Esophagus (tissue), 2 donors: ENCODE measurements at regions not wholly inside any gene's neighbourhood (a gene's known extent, or its start where the extent isn't known, plus 50 kb on each side); places are given as distances from the start of the nearest gene placed in this dataset.
A peak's percentile ranks its signal among the peaks of the same experiment; 100 is the strongest.
"Not testable (repeated sequence)": the region's sequence is repeated elsewhere in the genome, so short reads cannot be mapped to it uniquely, and the experiment has no call there.

Experiments
- H3K27ac ChIP-seq, 2 donors: one replicate each; pipeline ENCODE4 v1.5.1; 2013; ENCODE audit warnings: low read depth in 2 of 2, mild to moderate bottlenecking in 2 of 2, inconsistent platforms in 1 of 2, low read length in 1 of 2, moderate library complexity in 1 of 2
- H3K27me3 ChIP-seq, 2 donors: one replicate each; pipeline ENCODE4 v1.6.1; 2013; ENCODE audit warnings: low read length in 2 of 2, control low read depth in 1 of 2, mild to moderate bottlenecking in 1 of 2; ENCODE audit not compliant: insufficient read depth in 2 of 2, control insufficient read depth in 1 of 2
- H3K36me3 ChIP-seq, 2 donors: one replicate each; pipeline ENCODE4 v1.6.1; 2013; ENCODE audit warnings: low read length in 1 of 2; ENCODE audit not compliant: control insufficient read depth in 2 of 2, insufficient read depth in 2 of 2
- H3K4me1 ChIP-seq, 2 donors: one replicate each; pipeline ENCODE4 v1.6.1; 2013; ENCODE audit warnings: low read length in 1 of 2; ENCODE audit not compliant: control insufficient read depth in 2 of 2, insufficient read depth in 2 of 2
- H3K4me3 ChIP-seq, 2 donors: one replicate each; pipeline ENCODE4 v1.5.1; 2013; ENCODE audit warnings: low read length in 2 of 2, mild to moderate bottlenecking in 2 of 2, low read depth in 1 of 2, moderate library complexity in 1 of 2
- H3K9me3 ChIP-seq, 2 donors: one replicate each; pipeline ENCODE4 v1.6.1; 2013; ENCODE audit warnings: mild to moderate bottlenecking in 2 of 2, low read depth in 1 of 2, low read length in 1 of 2, moderate library complexity in 1 of 2; ENCODE audit not compliant: control insufficient read depth in 2 of 2, insufficient read depth in 1 of 2
- WGBS, 2 donors: extraction: QIAGEN DNeasy Blood & Tissue Kit; methylation state at CpG; one replicate each; pipeline ENCODE4 v1.1.7; 2013; 5-methylcytosine and 5-hydroxymethylcytosine counted together
- donor health status: healthy with polysubstance abuse.
- donor health status: Bipolar disorder and iron deficiency.

DNA sequence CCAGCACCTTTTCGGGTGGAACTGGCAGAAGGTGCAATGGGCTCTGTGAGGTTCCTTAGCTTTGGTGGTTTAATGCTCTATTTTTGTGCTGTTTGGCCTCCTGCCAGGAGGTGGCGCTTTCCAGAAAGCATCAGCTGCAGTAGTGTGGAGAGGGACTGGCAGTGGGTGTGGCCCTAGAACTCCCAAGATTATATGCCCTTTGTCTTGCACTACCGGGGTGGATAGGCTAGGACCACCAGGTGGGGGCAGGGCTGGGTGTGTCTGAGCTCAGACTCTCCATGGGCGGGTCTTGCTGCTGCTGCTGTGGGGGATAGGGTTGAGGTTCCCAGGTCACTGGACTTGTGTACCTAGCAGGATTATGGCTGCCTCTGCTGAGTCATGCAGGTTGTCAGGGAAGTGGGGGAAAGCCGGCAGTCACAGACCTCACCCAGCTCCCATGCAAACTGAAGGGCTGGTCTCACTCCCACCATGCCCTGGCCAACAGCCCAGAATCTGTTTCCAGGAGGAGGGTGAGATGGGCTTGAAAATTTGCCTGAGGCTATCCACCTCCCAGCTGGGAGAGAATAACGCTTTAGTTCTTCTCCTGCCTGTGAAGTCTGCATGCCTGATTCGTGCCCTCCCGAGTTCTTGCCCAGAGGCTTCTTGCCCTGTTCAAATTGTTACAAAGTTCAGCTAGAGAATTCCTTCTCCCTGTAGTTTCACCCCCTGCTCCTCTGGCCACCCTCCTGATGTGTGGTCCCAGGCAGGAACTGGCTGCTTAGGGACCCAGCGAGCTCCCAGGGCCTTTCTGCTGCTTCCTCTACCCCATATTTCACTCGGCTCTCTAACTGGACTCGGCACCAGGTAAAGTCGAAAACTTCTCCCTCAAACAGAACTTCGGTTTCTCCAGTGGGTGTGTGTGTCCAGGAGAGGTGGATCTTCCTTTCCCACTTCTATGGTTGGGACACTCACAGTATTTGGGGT, 76.5 kb upstream of the BTG3 start:
- H3K27ac ChIP-seq: peak overlapping the region; percentile 84 to 94
- no peaks in the 10 kb centered on the region for H3K36me3 ChIP-seq
- H3K4me3 ChIP-seq: no peak overlapping the region
- WGBS, 2 donors: 35 to 53% methylated on average over 13 of the region's 13 CpGs
- H3K27me3 ChIP-seq: no peaks in the 10 kb centered on the region
- H3K9me3 ChIP-seq: no peaks in the 10 kb centered on the region
- peaks cover 2 to 3% of the 10 kb centered on the region in 2 donors for H3K4me1 ChIP-seq

DNA sequence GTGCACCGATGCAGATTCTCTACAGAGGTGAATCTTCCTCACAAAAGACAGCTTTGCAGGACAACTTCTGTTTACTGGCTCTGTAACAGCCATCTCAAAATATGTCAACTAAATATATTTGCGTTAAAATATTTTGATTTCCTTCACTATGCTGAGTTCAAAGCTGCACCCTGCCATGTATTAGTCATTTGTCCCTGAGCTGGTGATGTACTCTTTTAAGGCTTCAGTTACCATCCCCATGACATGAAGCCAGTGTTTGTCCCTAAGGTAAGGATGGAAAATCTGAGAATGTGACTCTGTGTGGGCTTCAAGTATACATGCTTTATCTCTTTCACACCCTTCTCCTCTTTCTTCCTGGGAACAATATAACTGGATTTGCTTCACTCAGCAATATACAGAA, 70.2 kb upstream of the BTG3 start:
- no peaks in the 10 kb centered on the region for H3K4me1 ChIP-seq
- no peak overlapping the region for H3K4me3 ChIP-seq
- no peaks in the 10 kb centered on the region for H3K27me3 ChIP-seq
- no peak overlapping the region for H3K27ac ChIP-seq
- 76 to 81% methylated on average over 2 of the region's 2 CpGs for WGBS, 2 donors
- no peaks in the 10 kb centered on the region for H3K9me3 ChIP-seq
- H3K36me3 ChIP-seq: no peaks in the 10 kb centered on the region

DNA sequence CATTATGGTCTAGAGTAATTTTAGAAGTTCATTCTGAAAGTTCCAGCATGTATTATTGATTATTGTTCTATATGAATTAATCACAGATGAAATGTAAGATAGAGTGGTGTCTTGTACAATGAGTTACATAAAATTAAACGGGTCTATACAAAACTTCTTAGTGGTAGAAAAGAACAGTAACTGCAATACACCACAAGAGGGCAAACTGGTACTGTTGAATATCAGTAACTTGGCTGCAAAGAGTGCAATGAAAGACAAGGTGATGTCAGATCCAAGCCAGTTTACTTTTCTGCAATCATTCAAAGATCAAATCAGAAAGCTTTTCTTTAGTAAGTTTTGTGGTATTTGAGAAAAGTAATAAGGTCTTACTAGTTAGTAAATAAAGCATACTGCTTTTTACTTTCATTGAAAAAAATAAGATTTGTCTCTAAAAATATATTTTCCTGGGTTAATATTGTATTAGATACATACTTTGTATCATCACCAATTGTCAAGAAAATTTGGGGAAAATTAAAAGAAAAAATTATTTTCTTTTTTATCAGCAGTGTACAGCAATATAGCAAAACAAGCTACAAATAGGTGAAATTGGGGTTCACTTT, 66.4 kb upstream of the BTG3 start:
- Histone ChIP-seq H3K4me1 (no peaks in the 10 kb centered on the region), H3K9me3 (no peaks in the 10 kb centered on the region), H3K27me3 (no peaks in the 10 kb centered on the region), H3K27ac (no peak overlapping the region), H3K36me3 (no peaks in the 10 kb centered on the region), H3K4me3 (no peak overlapping the region)
- 0 to 2% methylated on average over 1 of the region's 1 CpG for WGBS, 2 donors

- not testable (repeated sequence) for H3K4me1 ChIP-seq, H3K36me3 ChIP-seq
- WGBS, 2 donors: 89 to 90% methylated on average over 11 of the region's 11 CpGs
Observed at GRCh38 chr21:17676930-17677329, 64.2 kb upstream of the BTG3 start.

GRCh38 chr21:17674106-17674505, 61.4 kb upstream of the BTG3 start:
- H3K4me1 ChIP-seq: no peaks in the 10 kb centered on the region
- WGBS, 2 donors: 70 to 75% methylated on average over 4 of the region's 4 CpGs
- H3K27ac ChIP-seq: no peak overlapping the region
- H3K9me3 ChIP-seq: no peaks in the 10 kb centered on the region
- H3K36me3 ChIP-seq: no peaks in the 10 kb centered on the region
- H3K27me3 ChIP-seq: no peaks in the 10 kb centered on the region
- H3K4me3 ChIP-seq: no peak overlapping the region

More at GRCh38 chr21:17676930-17677329, 64.2 kb upstream of the BTG3 start:
- H3K27me3 ChIP-seq, H3K9me3 ChIP-seq, H3K27ac ChIP-seq, H3K4me3 ChIP-seq: not testable (repeated sequence)

- Histone ChIP-seq H3K9me3 (no peaks in the 10 kb centered on the region), H3K27ac (no peak overlapping the region), H3K4me1 (no peaks in the 10 kb centered on the region), H3K27me3 (no peaks in the 10 kb centered on the region), H3K36me3 (no peaks in the 10 kb centered on the region), H3K4me3 (no peak overlapping the region)
- WGBS, 2 donors: 44% methylated on average over 11 of the region's 11 CpGs
Observed at GRCh38 chr21:17673261-17674020, 60.7 kb upstream of the BTG3 start.

GRCh38 chr21:17671733-17672132, 59.0 kb upstream of the BTG3 start:
- H3K4me1 ChIP-seq: no peaks in the 10 kb centered on the region
- WGBS, 2 donors: 40 to 53% methylated on average over 4 of the region's 4 CpGs
- H3K9me3 ChIP-seq: no peaks in the 10 kb centered on the region
- no peak overlapping the region for H3K27ac ChIP-seq
- H3K4me3 ChIP-seq: no peak overlapping the region
- no peaks in the 10 kb centered on the region for H3K27me3 ChIP-seq
- H3K36me3 ChIP-seq: no peaks in the 10 kb centered on the region

DNA sequence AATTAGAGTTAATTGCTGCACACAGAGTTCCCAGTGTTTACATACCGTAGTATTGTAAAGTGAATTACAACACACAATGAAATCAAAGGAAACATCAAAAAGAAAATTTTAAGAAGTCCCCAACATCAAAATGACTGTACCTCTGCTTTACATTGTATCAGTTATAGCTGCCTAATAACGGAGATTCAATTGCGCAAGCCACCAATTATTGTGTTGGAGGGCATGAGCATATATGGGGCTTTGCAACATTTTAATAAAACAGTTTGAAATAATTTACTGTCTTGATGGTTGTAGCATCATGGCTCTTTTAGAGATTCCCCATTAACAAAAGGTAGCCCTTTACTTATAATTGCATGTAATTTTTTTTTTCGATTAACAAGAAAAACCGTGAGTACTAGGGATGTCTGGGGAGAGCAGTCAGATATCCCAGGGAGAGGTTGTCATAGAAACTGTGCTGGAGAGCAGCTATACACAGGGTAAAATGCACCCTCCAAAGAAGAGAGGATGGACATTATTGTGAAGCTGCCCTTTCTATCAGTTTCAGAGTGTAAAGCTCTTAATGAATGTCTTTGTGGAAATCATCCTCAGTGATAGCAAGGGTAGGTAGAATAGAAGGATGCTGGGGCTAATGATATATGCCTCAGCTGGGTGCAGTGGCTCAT, 55.9 kb upstream of the BTG3 start:
- H3K4me3 ChIP-seq: no peak overlapping the region

GRCh38 chr21:17667256-17667655, 54.6 kb upstream of the BTG3 start:
- H3K9me3 ChIP-seq: no peaks in the 10 kb centered on the region
- no peaks in the 10 kb centered on the region for H3K27me3 ChIP-seq
- H3K4me3 ChIP-seq: no peak overlapping the region
- no peaks in the 10 kb centered on the region for H3K36me3 ChIP-seq
- no peak overlapping the region for H3K27ac ChIP-seq
- H3K4me1 ChIP-seq: no peaks in the 10 kb centered on the region
- 68 to 73% methylated on average over 5 of the region's 5 CpGs for WGBS, 2 donors

More for the DNA sequence above, 55.9 kb upstream of the BTG3 start:
- H3K36me3 ChIP-seq: no peaks in the 10 kb centered on the region
- WGBS, 2 donors: 88 to 91% methylated on average over 5 of the region's 5 CpGs
- no peaks in the 10 kb centered on the region for H3K27me3 ChIP-seq
- H3K9me3 ChIP-seq: no peaks in the 10 kb centered on the region
- H3K27ac ChIP-seq: no peak overlapping the region
- H3K4me1 ChIP-seq: no peaks in the 10 kb centered on the region
